GM13977 (cell line): ENCODE measurements at regions not wholly inside any gene's neighbourhood (a gene's known extent, or its start where the extent isn't known, plus 50 kb on each side); places are given as distances from the start of the nearest gene placed in this dataset.
"Not testable (repeated sequence)": the region's sequence is repeated elsewhere in the genome, so short reads cannot be mapped to it uniquely, and the experiment has no call there.

ENCODE experiments used
- DNase-seq: peaks from one replicate; pipeline ENCODE4 v3.0.0; 2012; ENCODE audit warnings: low spot score
- CTCF ChIP-seq: IDR thresholded peaks from 2 replicates; pipeline ENCODE4 v1.5.1; 2012; ENCODE audit warnings: mild to moderate bottlenecking, control low read depth; ENCODE audit not compliant: insufficient read depth; ENCODE audit errors: extremely low read depth, missing control alignments
- in situ Hi-C: fragments of 300-500 bp; cut with MboI; formaldehyde crosslinking; loops from one replicate; pipeline ENCODE4 v1.12.0; 2022; ENCODE audit warnings: low sequenced_read_pairs, low pct_unique_long_range_greater_than_20kb, mixed read lengths, inconsistent platforms; ENCODE audit not compliant: unreplicated experiment

GRCh38 chr17:70290770-70291169 is 121.4 kb downstream of the KCNJ2 start:
- TF ChIP-seq CTCF = no peak
- in situ Hi-C loops = no loop called here

GRCh38 chr17:70292366-70292765 is 123.0 kb downstream of the KCNJ2 start:
- in situ Hi-C loops = no loop called here
- no peak for DNase-seq
- TF ChIP-seq CTCF = no peak

More at GRCh38 chr17:70290770-70291169, 121.4 kb downstream of the KCNJ2 start:
- DNase-seq = no peak

GRCh38 chr17:70293564-70294310 is 124.4 kb downstream of the KCNJ2 start:
- in situ Hi-C loops = not testable (repeated sequence)

GRCh38 chr17:70295329-70295728 is 126.0 kb downstream of the KCNJ2 start:
- TF ChIP-seq CTCF = no peak
- DNase-seq = no peak
- in situ Hi-C loops = no loop called here

More at GRCh38 chr17:70293564-70294310, 124.4 kb downstream of the KCNJ2 start:
- not testable (repeated sequence) for DNase-seq

GRCh38 chr17:70295731-70296130 is 126.4 kb downstream of the KCNJ2 start:
- no peak for TF ChIP-seq CTCF
- in situ Hi-C loops = no loop called here
- DNase-seq = no peak

GRCh38 chr17:70296456-70296855 is 127.1 kb downstream of the KCNJ2 start:
- TF ChIP-seq CTCF = no peak
- in situ Hi-C loops = no loop called here
- no peak for DNase-seq

GRCh38 chr17:70297397-70297796 is 128.1 kb downstream of the KCNJ2 start:
- in situ Hi-C loops = no loop called here
- DNase-seq = no peak
- TF ChIP-seq CTCF = no peak
